AG04450 (cell line): ENCODE measurements at regions not wholly inside any gene's neighbourhood (a gene's known extent, or its start where the extent isn't known, plus 50 kb on each side); places are given as distances from the start of the nearest gene placed in this dataset.

Experiments
- CTCF ChIA-PET: fragments of 300-600, 350-600 bp; formaldehyde crosslinking; extraction: SDS; loops from one replicate; lab custom pipeline; 2022; ENCODE audit warnings: antibody characterized with exemption, inconsistent platforms; lab: Charles Lee
- POLR2A ChIA-PET: fragments of 350-600 bp; formaldehyde crosslinking; extraction: SDS; loops from one replicate; lab custom pipeline; 2021; ENCODE audit warnings: antibody characterized with exemption, inconsistent platforms; lab: Yijun Ruan, JAX
- DNase-seq: peaks from one replicate; pipeline ENCODE4 v3.0.0-alpha.2; 2011; ENCODE audit warnings: low read depth, low spot score
- H3K27ac ChIP-seq: one replicate; pipeline ENCODE4 v1.5.1; 2012; ENCODE audit warnings: low read depth, low read length, control low read depth
- H3K27me3 ChIP-seq: one replicate; pipeline ENCODE4 v1.6.0; 2012; ENCODE audit warnings: low read length; ENCODE audit not compliant: control insufficient read depth, insufficient read depth
- H3K4me3 ChIP-seq: 2 replicates; pipeline ENCODE4 v1.5.1; 2011; ENCODE audit warnings: mild to moderate bottlenecking, low read depth, low read length, control low read depth
- H3K9me3 ChIP-seq: 2 replicates; pipeline ENCODE4 v1.5.1; 2012; ENCODE audit warnings: low read length; ENCODE audit not compliant: control insufficient read depth, insufficient read depth
- TF ChIP-seq, protein P1 (sequence below): IDR thresholded peaks from 2 replicates; pipeline ENCODE4 v1.5.1; 2011; ENCODE audit warnings: low read depth, low read length, control low read depth, inconsistent platforms

DNA sequence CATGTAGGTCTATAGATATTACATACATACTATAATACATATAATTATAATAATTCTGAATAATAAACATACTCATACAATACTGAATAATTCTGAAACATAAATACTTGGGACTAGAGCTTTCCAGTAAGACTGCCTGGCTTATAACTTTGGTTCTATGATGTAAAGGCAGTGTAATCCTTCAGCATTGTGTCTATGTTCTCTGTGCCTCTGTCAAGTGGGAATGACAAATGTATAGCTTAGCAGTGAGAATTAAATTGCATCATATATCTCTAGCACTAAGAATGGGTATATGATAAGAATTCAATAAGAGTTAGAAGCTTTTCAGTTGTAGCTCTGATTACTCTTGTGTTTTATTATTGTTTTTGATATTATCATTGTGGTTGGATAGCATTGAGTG, 1469.3 kb downstream of the CDH8 start:
- ChIA-PET CTCF (no interaction called here), POLR2A (no interaction called here)
- Histone ChIP-seq H3K27me3 (no peaks in the 10 kb centered on the region), H3K4me3 (no peak overlapping the region), H3K9me3 (peaks cover 4% of the 10 kb centered on the region; the same call in 1 of the 2 replicates), H3K27ac (no peak overlapping the region)
- TF ChIP-seq, protein P1, sequence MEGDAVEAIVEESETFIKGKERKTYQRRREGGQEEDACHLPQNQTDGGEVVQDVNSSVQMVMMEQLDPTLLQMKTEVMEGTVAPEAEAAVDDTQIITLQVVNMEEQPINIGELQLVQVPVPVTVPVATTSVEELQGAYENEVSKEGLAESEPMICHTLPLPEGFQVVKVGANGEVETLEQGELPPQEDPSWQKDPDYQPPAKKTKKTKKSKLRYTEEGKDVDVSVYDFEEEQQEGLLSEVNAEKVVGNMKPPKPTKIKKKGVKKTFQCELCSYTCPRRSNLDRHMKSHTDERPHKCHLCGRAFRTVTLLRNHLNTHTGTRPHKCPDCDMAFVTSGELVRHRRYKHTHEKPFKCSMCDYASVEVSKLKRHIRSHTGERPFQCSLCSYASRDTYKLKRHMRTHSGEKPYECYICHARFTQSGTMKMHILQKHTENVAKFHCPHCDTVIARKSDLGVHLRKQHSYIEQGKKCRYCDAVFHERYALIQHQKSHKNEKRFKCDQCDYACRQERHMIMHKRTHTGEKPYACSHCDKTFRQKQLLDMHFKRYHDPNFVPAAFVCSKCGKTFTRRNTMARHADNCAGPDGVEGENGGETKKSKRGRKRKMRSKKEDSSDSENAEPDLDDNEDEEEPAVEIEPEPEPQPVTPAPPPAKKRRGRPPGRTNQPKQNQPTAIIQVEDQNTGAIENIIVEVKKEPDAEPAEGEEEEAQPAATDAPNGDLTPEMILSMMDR: no peak
- no peak for DNase-seq

DNA sequence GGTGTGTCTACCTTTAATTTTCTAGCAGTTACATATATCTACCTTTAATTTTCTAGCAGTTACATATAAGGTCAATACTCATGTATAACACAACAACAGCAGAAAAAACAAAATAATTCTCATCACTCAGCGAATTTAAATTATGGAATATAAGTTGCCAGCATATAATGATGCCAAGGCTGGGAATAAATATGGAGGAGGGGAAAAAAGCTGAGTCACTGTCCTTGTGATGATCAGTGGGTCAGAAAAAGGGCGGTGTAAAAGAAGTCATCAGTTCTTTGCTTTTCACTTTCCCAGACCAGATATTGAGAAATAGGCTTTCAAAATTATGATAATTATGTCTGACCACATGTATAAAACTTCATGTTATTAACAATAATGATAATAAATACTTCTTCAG, 1471.7 kb downstream of the CDH8 start:
- H3K4me3 ChIP-seq: no peak overlapping the region
- H3K27me3 ChIP-seq: no peaks in the 10 kb centered on the region
- no peak overlapping the region for H3K27ac ChIP-seq
- peaks cover 4% of the 10 kb centered on the region; the same call in 1 of the 2 replicates for H3K9me3 ChIP-seq
- CTCF ChIA-PET: no interaction called here
- TF ChIP-seq, protein P1: no peak
- no peak for DNase-seq
- POLR2A ChIA-PET: no interaction called here

DNA sequence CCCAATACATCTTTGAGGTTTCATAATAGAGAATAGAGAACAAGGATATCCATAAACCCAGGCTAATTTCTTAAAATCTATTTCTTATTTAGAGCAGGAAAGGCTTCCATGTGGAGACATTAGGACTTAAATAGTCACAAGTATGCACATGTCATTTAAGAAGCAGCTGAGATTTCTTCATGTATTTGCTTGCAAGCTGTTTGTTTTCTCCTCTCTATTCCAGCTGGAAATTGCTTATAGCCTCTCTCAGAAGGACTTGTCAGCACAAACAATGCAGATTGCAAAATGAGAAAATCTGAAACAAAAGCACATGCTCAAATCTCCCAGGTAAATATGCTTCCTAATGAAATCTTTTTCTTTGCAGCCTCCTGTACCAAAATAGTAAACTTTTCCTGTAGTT, 1473.1 kb downstream of the CDH8 start:
- CTCF ChIA-PET: no interaction called here
- Histone ChIP-seq H3K27ac (no peak overlapping the region), H3K9me3 (no peaks in the 10 kb centered on the region), H3K4me3 (no peak overlapping the region), H3K27me3 (no peaks in the 10 kb centered on the region)
- POLR2A ChIA-PET: no interaction called here
- DNase-seq: no peak
- TF ChIP-seq, protein P1: no peak

DNA sequence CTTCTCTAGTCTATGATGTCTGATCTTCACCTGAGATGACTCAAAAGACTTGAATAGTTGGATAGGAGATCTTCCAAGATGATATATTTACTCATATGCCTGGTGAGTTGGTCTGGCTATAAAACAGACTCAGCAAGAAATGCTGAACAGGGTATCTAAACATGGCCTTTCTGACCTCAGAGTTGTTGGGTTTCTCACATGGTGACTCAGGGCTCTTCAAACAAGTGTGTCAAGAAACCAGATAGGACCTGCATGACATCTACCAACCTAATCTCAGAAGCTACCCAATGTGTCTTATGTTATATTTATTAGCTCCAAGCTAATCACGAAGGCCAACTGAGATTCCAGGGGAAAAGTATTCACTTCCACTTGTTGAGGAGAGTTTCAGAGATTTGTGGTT, 1477.3 kb downstream of the CDH8 start:
- DNase-seq: no peak
- TF ChIP-seq, protein P1: no peak
- no peak overlapping the region for H3K4me3 ChIP-seq
- CTCF ChIA-PET: no interaction called here
- no peaks in the 10 kb centered on the region for H3K27me3 ChIP-seq
- peaks cover 7% of the 10 kb centered on the region for H3K9me3 ChIP-seq
- POLR2A ChIA-PET: no interaction called here
- H3K27ac ChIP-seq: no peak overlapping the region

- no peak overlapping the region for H3K27ac ChIP-seq
- TF ChIP-seq, protein P1: no peak
- DNase-seq: no peak
- H3K4me3 ChIP-seq: no peak overlapping the region
- ChIA-PET CTCF (no interaction called here), POLR2A (no interaction called here)
- H3K27me3 ChIP-seq: no peaks in the 10 kb centered on the region
- H3K9me3 ChIP-seq: peaks cover 16% of the 10 kb centered on the region
Observed at GRCh38 chr16:60553090-60553757, 1483.0 kb downstream of the CDH8 start.
